GM12878 (cell line): ENCODE measurements at regions not wholly inside any gene's neighbourhood (a gene's known extent, or its start where the extent isn't known, plus 50 kb on each side); places are given as distances from the start of the nearest gene placed in this dataset.

ENCODE experiments used
- CREM ChIP-seq: IDR thresholded peaks from 2 replicates; pipeline ENCODE4 v1.6.1; 2014; ENCODE audit warnings: antibody characterized with exemption, low read depth
- GABPA ChIP-seq: IDR thresholded peaks from 2 replicates; pipeline ENCODE4 v1.6.1; 2014; ENCODE audit warnings: antibody characterized with exemption, low read depth, mild to moderate bottlenecking, inconsistent platforms
- SIN3A ChIP-seq: IDR thresholded peaks from 2 replicates; pipeline ENCODE4 v1.6.1; 2012; ENCODE audit warnings: low read depth, low read length, improper control_type of control experiment
- WRNIP1 ChIP-seq: IDR thresholded peaks from 2 replicates; pipeline ENCODE4 v1.6.1; 2011; ENCODE audit warnings: low read depth, low read length, improper control_type of control experiment, borderline replicate concordance
- TF ChIP-seq, protein P1 (sequence below): fragments of 450-650 bp; conservative IDR thresholded peaks from 2 replicates; pipeline ENCODE4 v1.6.1; 2017; ENCODE audit warnings: mild to moderate bottlenecking, moderate library complexity
- TF ChIP-seq, protein P2 (sequence below): IDR thresholded peaks from 2 replicates; pipeline ENCODE4 v1.6.1; 2012; ENCODE audit warnings: low read depth, low read length, improper control_type of control experiment
- TF ChIP-seq, protein P3 (sequence below): fragments of 450-650 bp; IDR thresholded peaks from 2 replicates; pipeline ENCODE4 v1.6.1; 2017; ENCODE audit warnings: antibody characterized with exemption, mild to moderate bottlenecking, moderate library complexity
- TF ChIP-seq, protein P4 (sequence below): fragments of 450-650 bp; IDR thresholded peaks from 2 replicates; pipeline ENCODE4 v1.6.1; 2017; ENCODE audit warnings: mild to moderate bottlenecking, moderate library complexity
- TF ChIP-seq, protein P5 (sequence below): fragments of 450-650 bp; IDR thresholded peaks from 2 replicates; pipeline ENCODE4 v1.6.1; 2018; ENCODE audit warnings: mild to moderate bottlenecking, low read depth, moderate library complexity; ENCODE audit not compliant: partially characterized antibody

DNA sequence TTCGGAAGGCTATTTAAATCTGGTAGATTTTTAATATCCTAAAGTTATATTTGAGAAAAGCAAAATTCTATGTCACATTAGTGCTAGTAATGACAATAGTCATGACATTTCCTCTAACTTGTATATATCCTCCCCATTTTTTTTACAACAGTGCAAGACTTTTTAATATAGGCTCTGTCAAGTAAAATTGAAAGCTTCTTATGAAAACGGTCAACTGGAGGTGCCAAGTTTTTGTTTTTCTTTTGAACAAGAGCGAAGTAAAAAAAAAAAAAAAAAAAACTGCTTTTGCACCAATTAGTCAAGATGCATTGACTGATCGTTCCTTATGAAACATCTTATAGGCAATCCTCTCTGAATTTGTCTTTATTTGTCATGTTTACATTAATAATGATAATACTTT is 389.3 kb downstream of the STK39 start (continued):
- TF ChIP-seq, protein P1, sequence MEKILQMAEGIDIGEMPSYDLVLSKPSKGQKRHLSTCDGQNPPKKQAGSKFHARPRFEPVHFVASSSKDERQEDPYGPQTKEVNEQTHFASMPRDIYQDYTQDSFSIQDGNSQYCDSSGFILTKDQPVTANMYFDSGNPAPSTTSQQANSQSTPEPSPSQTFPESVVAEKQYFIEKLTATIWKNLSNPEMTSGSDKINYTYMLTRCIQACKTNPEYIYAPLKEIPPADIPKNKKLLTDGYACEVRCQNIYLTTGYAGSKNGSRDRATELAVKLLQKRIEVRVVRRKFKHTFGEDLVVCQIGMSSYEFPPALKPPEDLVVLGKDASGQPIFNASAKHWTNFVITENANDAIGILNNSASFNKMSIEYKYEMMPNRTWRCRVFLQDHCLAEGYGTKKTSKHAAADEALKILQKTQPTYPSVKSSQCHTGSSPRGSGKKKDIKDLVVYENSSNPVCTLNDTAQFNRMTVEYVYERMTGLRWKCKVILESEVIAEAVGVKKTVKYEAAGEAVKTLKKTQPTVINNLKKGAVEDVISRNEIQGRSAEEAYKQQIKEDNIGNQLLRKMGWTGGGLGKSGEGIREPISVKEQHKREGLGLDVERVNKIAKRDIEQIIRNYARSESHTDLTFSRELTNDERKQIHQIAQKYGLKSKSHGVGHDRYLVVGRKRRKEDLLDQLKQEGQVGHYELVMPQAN, result no peak
- TF ChIP-seq SIN3A (no peak), CREM (no peak), WRNIP1 (no peak), GABPA (no peak)
- TF ChIP-seq, protein P2, sequence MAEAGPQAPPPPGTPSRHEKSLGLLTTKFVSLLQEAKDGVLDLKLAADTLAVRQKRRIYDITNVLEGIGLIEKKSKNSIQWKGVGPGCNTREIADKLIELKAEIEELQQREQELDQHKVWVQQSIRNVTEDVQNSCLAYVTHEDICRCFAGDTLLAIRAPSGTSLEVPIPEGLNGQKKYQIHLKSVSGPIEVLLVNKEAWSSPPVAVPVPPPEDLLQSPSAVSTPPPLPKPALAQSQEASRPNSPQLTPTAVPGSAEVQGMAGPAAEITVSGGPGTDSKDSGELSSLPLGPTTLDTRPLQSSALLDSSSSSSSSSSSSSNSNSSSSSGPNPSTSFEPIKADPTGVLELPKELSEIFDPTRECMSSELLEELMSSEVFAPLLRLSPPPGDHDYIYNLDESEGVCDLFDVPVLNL, result no peak
- TF ChIP-seq, protein P3, sequence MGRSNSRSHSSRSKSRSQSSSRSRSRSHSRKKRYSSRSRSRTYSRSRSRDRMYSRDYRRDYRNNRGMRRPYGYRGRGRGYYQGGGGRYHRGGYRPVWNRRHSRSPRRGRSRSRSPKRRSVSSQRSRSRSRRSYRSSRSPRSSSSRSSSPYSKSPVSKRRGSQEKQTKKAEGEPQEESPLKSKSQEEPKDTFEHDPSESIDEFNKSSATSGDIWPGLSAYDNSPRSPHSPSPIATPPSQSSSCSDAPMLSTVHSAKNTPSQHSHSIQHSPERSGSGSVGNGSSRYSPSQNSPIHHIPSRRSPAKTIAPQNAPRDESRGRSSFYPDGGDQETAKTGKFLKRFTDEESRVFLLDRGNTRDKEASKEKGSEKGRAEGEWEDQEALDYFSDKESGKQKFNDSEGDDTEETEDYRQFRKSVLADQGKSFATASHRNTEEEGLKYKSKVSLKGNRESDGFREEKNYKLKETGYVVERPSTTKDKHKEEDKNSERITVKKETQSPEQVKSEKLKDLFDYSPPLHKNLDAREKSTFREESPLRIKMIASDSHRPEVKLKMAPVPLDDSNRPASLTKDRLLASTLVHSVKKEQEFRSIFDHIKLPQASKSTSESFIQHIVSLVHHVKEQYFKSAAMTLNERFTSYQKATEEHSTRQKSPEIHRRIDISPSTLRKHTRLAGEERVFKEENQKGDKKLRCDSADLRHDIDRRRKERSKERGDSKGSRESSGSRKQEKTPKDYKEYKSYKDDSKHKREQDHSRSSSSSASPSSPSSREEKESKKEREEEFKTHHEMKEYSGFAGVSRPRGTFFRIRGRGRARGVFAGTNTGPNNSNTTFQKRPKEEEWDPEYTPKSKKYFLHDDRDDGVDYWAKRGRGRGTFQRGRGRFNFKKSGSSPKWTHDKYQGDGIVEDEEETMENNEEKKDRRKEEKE, result no peak
- TF ChIP-seq, protein P4, sequence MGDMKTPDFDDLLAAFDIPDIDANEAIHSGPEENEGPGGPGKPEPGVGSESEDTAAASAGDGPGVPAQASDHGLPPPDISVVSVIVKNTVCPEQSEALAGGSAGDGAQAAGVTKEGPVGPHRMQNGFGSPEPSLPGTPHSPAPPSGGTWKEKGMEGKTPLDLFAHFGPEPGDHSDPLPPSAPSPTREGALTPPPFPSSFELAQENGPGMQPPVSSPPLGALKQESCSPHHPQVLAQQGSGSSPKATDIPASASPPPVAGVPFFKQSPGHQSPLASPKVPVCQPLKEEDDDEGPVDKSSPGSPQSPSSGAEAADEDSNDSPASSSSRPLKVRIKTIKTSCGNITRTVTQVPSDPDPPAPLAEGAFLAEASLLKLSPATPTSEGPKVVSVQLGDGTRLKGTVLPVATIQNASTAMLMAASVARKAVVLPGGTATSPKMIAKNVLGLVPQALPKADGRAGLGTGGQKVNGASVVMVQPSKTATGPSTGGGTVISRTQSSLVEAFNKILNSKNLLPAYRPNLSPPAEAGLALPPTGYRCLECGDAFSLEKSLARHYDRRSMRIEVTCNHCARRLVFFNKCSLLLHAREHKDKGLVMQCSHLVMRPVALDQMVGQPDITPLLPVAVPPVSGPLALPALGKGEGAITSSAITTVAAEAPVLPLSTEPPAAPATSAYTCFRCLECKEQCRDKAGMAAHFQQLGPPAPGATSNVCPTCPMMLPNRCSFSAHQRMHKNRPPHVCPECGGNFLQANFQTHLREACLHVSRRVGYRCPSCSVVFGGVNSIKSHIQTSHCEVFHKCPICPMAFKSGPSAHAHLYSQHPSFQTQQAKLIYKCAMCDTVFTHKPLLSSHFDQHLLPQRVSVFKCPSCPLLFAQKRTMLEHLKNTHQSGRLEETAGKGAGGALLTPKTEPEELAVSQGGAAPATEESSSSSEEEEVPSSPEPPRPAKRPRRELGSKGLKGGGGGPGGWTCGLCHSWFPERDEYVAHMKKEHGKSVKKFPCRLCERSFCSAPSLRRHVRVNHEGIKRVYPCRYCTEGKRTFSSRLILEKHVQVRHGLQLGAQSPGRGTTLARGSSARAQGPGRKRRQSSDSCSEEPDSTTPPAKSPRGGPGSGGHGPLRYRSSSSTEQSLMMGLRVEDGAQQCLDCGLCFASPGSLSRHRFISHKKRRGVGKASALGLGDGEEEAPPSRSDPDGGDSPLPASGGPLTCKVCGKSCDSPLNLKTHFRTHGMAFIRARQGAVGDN, result no peak
- TF ChIP-seq, protein P5, sequence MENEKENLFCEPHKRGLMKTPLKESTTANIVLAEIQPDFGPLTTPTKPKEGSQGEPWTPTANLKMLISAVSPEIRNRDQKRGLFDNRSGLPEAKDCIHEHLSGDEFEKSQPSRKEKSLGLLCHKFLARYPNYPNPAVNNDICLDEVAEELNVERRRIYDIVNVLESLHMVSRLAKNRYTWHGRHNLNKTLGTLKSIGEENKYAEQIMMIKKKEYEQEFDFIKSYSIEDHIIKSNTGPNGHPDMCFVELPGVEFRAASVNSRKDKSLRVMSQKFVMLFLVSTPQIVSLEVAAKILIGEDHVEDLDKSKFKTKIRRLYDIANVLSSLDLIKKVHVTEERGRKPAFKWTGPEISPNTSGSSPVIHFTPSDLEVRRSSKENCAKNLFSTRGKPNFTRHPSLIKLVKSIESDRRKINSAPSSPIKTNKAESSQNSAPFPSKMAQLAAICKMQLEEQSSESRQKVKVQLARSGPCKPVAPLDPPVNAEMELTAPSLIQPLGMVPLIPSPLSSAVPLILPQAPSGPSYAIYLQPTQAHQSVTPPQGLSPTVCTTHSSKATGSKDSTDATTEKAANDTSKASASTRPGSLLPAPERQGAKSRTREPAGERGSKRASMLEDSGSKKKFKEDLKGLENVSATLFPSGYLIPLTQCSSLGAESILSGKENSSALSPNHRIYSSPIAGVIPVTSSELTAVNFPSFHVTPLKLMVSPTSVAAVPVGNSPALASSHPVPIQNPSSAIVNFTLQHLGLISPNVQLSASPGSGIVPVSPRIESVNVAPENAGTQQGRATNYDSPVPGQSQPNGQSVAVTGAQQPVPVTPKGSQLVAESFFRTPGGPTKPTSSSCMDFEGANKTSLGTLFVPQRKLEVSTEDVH, result no peak
